Adrenal gland (tissue), 9 donors: ENCODE measurements at regions not wholly inside any gene's neighbourhood (a gene's known extent, or its start where the extent isn't known, plus 50 kb on each side); places are given as distances from the start of the nearest gene placed in this dataset.
A peak's percentile ranks its signal among the peaks of the same experiment; 100 is the strongest.

Source experiments
- DNase-seq, 7 donors: peaks; one replicate each; pipeline ENCODE4 v3.0.0-alpha.2; 2019 to 2020
- H3K27ac ChIP-seq, 5 donors: fragments of 200-600 bp; sonication (generic) in 4 of 5; 1 replicate in 3 of 5; 2 replicates in 2 of 5; pipeline versions ENCODE4 v1.5.1 to v1.8.0; 2016 to 2020; ENCODE audit warnings: mild to moderate bottlenecking in 1 of 5
- H3K27me3 ChIP-seq: fragments of 200-600 bp; 2 replicates; pipeline ENCODE4 v1.8.0; 2021
- H3K36me3 ChIP-seq, 2 donors: fragments of 200-600 bp; replicated peaks in 1 of 2; 1 replicate in 1 of 2; 2 replicates in 1 of 2; pipeline versions ENCODE4 v1.5.1 to v1.8.0; 2018 to 2022
- H3K4me1 ChIP-seq, 2 donors: fragments of 200-600 bp; replicated peaks in 1 of 2; 1 replicate in 1 of 2; 2 replicates in 1 of 2; pipeline versions ENCODE4 v1.5.1 to v1.8.0; 2018 to 2021
- H3K4me3 ChIP-seq, 4 donors: fragments of 200-600 bp; sonication (generic) in 3 of 4; one replicate each; pipeline ENCODE4 v1.5.1; 2016 to 2018
- H3K9me3 ChIP-seq, 3 donors: fragments of 200-600 bp; sonication (generic) in 1 of 3; replicated peaks in 1 of 3; 1 replicate in 2 of 3; 2 replicates in 1 of 3; pipeline versions ENCODE4 v1.5.1 to v1.8.0; 2016 to 2021
- CTCF ChIP-seq, 6 experiments: fragments of 450-650 bp in 4 of 6; fragments of 200-600 bp in 2 of 6; sonication (generic) in 1 of 6; IDR thresholded peaks; 1 replicate in 5 of 6; 2 replicates in 1 of 6; pipeline versions ENCODE4 v1.5.1 to v1.8.0; 2016 to 2021; ENCODE audit warnings: antibody characterized with exemption in 6 of 6, mild to moderate bottlenecking in 2 of 6, moderate library complexity in 1 of 6
- POLR2A ChIP-seq, 2 donors: fragments of 450-650 bp; IDR thresholded peaks; one replicate each; pipeline ENCODE4 v1.6.1; 2017; ENCODE audit warnings: antibody characterized with exemption in 2 of 2, mild to moderate bottlenecking in 2 of 2, moderate library complexity in 1 of 2
- WGBS, 4 donors: extraction: QIAGEN DNeasy Blood & Tissue Kit in 2 of 4; methylation state at CpG; one replicate each; pipeline versions ENCODE4 v1.1.5 to v1.1.7; 2013 to 2017; 5-methylcytosine and 5-hydroxymethylcytosine counted together
- intact Hi-C, 2 donors: fragments of 100-400 bp; cut with DNase I; formaldehyde crosslinking; loops; one replicate each; pipeline versions ENCODE4 v1.14.1 to v1.15.0; 2022 to 2023
- donor health status: healthy with polysubstance abuse.
- donor health status: Bipolar disorder and iron deficiency.
- donor health status: DM: yes; HTN: yes; CAD: no.
- donor health status: DM: no; HTN: no; CAD: no.
- donor health status: DM: no; HTN: no; CAD: no.

- Histone ChIP-seq H3K27me3 (no peaks in the 10 kb centered on the region), H3K27ac (peak overlapping the region in 2 of 5 donors; percentile 14 to 77), H3K4me1 (no peaks in the 10 kb centered on the region), H3K9me3 (no peaks in the 10 kb centered on the region), H3K36me3 (no peaks in the 10 kb centered on the region), H3K4me3 (no peak overlapping the region)
- TF ChIP-seq POLR2A (IDR thresholded peaks at IDR 0.05), result no peak
- TF ChIP-seq CTCF (IDR thresholded peaks at IDR 0.05), result no peak
- intact Hi-C loops, result no loop called here
- 50 to 66% (median 57%) methylated on average over 3 of the region's 3 CpGs for WGBS, 4 donors
- peak in 5 of 7 donors; percentile 16 to 54 (median 21) for DNase-seq
These were observed 86.7 kb upstream of the ALDH1A1 start for GRCh38 chr9:73039271-73040263.

GRCh38 chr9:73038613-73039012, 85.8 kb upstream of the ALDH1A1 start:
- H3K27ac ChIP-seq, result peak overlapping the region in 2 of 5 donors; percentile 14 to 77
- TF ChIP-seq POLR2A (IDR thresholded peaks at IDR 0.05), result no peak
- no peak for TF ChIP-seq CTCF (IDR thresholded peaks at IDR 0.05)
- no peaks in the 10 kb centered on the region for H3K27me3 ChIP-seq
- H3K36me3 ChIP-seq, result no peaks in the 10 kb centered on the region
- no peaks in the 10 kb centered on the region for H3K9me3 ChIP-seq
- 33 to 78% (median 54%) methylated on average over 2 of the region's 2 CpGs for WGBS, 4 donors
- no peaks in the 10 kb centered on the region for H3K4me1 ChIP-seq
- intact Hi-C loops, result no loop called here
- no peak overlapping the region for H3K4me3 ChIP-seq
- peak in 6 of 7 donors; percentile 16 to 56 (median 32) for DNase-seq

- Histone ChIP-seq H3K4me3 (no peak overlapping the region), H3K36me3 (no peaks in the 10 kb centered on the region), H3K27me3 (no peaks in the 10 kb centered on the region), H3K9me3 (no peaks in the 10 kb centered on the region), H3K27ac (peak overlapping the region in 1 of 5 donors; percentile 77), H3K4me1 (no peaks in the 10 kb centered on the region)
- WGBS, 4 donors, result 70 to 85% (median 76%) methylated on average over 4 of the region's 4 CpGs
- no peak for DNase-seq
- intact Hi-C loops, result no loop called here
- TF ChIP-seq CTCF (IDR thresholded peaks at IDR 0.05) (no peak), POLR2A (IDR thresholded peaks at IDR 0.05) (no peak)
These were observed 85.2 kb upstream of the ALDH1A1 start for GRCh38 chr9:73038089-73038509.

GRCh38 chr9:73037613-73038012, 84.8 kb upstream of the ALDH1A1 start:
- H3K4me3 ChIP-seq, result no peak overlapping the region
- 58 to 70% (median 66%) methylated on average over 3 of the region's 3 CpGs for WGBS, 4 donors
- H3K36me3 ChIP-seq, result no peaks in the 10 kb centered on the region
- DNase-seq, result no peak
- H3K9me3 ChIP-seq, result no peaks in the 10 kb centered on the region
- H3K27me3 ChIP-seq, result no peaks in the 10 kb centered on the region
- H3K4me1 ChIP-seq, result no peaks in the 10 kb centered on the region
- no peak for TF ChIP-seq CTCF (IDR thresholded peaks at IDR 0.05)
- TF ChIP-seq POLR2A (IDR thresholded peaks at IDR 0.05), result no peak
- intact Hi-C loops, result no loop called here
- H3K27ac ChIP-seq, result no peak overlapping the region
